Endometrial microvascular endothelial cells (primary cell): ENCODE measurements at regions not wholly inside any gene's neighbourhood (a gene's known extent, or its start where the extent isn't known, plus 50 kb on each side); places are given as distances from the start of the nearest gene placed in this dataset.
"Not testable (repeated sequence)": the region's sequence is repeated elsewhere in the genome, so short reads cannot be mapped to it uniquely, and the experiment has no call there.

Source experiments
- in situ Hi-C: cut with HindIII; loops from 2 replicates; pipeline ENCODE4 v1.10.0; 2017; ENCODE audit warnings: low sequenced_read_pairs, low pct_unique_long_range_greater_than_20kb; ENCODE audit errors: inconsistent ontology term

DNA sequence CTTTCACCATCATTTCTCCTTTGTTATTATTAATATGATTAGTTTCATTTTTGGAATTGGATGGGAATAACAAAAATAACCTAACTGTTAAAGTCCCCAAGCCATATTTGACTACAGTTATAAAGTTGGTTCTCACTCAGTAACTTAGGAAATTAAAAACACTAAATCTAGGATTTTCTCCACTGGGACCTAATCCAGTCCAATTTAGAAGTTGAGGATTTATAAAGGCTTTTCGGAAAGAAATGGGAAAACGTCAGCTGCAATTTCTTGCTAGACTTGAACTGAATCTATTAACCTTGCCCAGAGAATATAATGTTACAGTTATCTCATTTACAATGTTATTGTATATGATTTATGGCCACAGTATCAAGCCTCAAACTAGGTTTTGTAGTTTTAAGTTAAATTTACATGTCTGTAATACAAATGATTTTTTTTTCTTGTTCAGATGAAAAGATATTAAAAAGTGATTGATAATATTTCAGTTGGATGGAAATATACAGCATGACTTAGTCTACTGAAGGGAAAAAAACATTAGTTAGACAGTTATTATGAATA, 524.3 kb upstream of the GRAMD2B start:
- in situ Hi-C loops = no loop called here

DNA sequence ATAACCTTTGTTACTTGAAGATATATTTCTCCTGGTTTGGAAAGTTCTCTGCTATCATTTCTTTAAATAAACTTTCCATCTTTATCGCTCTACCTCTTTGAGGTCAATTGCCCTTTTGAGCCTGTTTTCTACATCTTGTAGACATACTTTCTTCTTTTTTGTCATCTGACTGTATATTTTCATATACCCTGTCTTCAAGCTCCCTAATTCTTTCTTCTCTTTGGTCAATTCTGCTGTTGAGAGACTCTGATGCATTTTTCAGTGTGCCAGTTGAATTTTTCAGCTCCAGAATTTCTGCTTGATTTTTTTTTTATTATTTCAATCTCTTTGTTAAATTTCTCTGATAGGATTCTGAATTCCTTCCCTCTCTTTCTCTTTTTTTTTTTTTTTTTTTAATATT, 511.2 kb upstream of the GRAMD2B start:
- in situ Hi-C loops = no loop called here

DNA sequence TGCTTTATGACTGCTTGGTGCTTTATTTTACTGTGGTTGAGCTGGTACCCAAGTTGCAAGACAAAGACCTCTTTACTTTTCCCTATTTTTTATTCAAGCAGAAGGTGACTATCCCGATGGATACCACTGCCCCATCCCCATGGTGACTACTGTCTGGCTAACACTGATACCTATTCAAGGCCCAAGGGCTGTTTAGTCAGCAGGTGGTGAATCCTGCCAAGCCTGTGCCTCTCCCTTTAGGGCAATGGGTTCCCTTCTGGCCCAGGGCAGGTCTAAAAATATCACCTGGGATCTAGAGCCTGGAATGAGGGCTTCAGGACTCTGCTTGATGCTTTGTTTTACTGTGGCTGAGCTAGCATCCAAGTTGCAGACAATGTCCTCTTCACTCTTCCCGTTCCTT, 510.0 kb upstream of the GRAMD2B start:
- in situ Hi-C loops = no loop called here

DNA sequence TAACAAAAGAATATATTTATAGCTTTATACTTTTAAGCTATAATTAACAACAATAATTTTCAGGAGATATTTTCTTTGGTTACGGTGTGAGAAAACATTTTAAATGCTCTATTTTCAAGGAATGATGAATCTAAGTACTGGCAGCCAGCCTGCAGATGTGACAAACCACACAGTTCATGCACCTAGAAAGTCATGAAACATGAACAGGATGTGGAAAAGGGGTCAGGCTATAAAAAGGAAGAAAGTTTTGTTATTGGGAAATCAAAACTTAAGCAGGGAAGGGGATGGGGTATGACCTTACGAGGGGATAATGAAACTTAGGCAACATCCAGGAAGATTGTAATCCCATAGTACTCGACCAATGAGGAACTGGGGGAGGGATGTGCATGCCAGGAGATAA, 508.7 kb upstream of the GRAMD2B start:
- in situ Hi-C loops = no loop called here

DNA sequence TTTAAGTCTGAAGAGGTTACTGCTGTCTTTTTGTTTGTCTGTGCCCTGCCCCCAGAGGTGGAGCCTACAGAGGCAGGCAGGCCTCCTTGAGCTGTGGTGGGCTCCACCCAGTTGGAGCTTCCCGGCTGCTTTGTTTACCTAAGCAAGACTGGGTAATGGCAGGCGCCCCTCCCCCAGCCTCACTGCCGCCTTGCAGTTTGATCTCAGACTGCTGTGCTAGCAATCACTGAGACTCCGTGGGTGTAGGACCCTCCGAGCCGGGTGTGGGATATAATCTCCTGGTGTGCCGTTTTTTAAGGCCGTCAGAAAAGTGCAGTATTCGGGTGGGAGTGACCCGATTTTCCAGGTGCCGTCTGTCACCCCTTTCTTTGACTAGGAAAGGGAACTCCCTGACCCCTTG, 499.3 kb upstream of the GRAMD2B start:
- in situ Hi-C loops = not testable (repeated sequence)

DNA sequence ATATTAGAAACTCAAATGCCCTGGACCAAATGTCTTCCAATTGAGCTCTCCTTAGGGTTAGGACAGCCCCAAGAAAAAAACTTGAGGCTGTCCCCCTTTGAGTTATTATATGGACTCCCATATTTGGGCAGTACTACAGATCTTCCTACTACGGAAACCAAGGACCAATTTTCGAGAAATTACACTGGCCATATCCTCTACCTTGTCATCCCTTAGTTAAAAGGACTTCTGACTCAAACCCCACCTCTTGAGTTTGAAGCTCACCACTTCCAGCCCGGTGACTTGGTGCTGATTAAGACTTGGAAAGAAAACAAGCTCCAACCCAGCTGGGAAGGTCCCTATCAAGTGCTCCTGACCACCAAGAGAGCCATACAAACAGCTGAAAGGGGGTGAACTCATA, 497.0 kb upstream of the GRAMD2B start:
- in situ Hi-C loops = no loop called here

DNA sequence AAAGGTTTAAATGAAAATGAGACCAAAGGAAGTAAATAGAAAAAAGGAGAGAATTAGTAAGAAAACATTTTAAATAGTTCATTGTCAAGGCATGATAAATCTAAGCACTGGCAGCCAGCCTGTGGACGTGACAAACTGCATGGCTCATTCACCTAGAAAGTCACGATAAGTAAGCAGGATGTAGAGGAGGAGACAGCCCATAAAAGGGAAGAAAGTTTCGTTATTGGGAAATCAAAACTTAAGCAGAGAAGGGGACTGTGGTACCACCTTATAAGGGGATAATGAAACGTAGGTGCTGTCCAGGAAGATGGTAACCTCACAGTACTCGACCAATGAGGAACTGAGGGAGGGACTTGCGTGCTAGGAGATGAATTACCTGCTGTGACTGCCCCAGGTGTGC, 494.5 kb upstream of the GRAMD2B start:
- in situ Hi-C loops = no loop called here

DNA sequence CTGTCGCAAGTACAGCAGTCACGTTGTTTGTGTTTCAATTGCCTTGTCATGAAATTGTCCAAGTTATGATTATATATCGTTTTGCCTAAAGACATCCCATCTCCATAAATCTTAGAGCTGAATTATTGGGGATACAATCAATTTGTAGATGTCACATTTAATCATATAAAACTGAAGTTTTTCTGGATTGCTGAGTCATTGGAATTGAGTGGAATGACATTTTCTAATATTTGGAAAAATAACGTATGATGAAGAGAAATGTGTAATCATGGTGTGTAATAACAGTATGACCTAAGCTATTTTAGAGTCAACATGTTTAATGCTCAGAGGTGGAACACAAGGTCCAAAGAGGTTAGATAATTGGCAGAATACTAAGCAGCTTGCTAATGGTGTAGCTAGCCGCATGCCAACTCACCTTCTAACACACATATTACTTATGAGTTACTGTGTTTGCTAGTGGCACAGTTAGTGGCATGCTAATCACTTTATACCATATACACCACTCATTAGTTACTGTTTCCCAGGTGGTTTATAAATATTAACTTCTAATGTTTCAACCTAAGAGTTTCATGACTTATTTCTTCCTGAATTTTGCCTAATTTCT, 473.1 kb upstream of the GRAMD2B start:
- in situ Hi-C loops = no loop called here

DNA sequence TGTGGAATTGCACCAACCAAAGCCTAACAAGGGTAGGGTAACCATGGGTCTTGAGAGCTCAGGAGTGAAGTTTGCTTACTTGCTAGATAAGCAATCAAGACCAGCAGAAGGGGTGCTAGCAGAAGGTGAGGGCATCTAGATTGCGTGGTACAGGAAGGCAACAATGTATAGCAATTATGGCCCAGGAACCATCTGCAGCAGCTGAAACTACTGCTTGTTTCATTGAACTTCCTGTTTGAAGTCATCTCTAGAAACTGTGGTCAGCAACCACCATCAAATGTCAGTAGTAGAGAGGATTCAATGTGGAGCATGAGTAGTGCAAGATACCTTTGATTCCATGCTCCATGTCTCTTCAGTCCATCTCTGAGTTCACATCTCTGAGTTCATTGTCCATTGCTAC, 462.1 kb upstream of the GRAMD2B start:
- in situ Hi-C loops = no loop called here

DNA sequence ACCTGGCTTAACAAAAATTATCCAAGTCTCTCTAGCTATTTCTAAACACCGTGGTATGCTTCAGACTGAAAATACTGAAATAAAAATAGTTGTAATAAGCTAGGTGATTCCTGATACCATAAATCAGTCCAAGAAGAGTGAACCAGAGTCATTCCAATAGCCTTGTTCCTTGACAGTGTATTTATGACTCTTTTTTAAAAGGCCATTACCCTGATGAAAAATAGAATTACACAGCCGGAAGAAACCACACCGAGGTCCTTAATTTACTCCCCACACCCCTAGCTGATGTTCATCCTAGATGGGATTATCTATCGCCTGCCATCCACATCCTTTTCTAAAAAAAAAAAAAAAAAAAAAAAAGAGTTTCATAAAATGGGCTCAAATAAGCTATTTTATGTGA, 457.6 kb upstream of the GRAMD2B start:
- in situ Hi-C loops = no loop called here

DNA sequence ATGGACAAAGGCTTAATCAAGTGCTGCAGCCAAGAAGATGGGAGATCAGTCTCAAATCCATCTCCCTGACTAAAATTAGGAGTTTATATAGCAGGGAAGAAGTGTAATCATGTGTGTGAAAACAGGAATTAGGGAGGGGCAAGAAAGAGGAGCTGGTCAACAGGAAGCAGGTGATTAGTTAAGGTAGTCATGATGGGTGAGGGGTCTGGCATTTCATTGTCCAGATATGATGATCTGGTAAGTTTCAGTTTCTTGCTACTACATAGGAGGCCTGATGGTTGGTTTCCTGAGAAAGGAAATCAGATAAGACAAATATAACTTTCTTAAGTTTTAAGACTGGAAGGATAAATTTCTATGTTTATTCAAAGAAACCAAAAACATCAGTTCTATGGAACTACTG, 455.6 kb upstream of the GRAMD2B start:
- in situ Hi-C loops = no loop called here

DNA sequence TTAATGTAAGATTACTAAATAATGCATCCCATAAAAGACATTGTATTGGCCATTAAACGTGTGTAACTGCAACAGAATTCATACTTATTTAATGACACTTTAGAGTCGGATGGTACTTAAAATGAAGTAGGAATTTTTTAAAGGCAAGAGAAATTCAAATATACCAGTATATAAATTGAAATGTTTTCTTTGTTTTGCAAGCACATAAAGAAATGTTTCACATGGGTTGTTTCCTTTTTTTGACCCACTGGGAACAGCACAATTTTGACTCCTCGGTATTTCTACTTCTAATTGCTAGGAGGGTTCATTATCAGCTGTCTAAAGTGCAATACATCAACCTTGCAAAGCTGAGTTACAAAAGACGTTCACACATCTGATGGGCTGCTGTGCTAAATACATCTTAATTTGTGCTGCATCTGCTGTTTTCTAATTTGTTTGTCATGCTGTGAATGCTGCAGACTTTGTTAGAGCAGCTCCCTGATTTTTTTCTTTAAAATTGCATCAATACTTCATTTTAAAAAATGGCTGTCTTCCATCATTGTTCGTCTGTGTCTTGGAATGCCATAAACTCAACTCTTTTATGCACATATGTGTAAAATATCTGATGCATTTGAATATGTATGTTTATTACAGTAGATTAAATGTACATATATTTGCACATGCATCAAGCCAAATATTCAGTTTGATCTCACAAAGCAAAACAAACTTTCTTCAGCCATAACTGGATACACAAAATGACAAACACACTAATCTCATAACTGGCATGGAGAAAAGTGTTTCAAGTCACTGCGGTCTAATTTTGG, 454.0 kb upstream of the GRAMD2B start:
- in situ Hi-C loops = no loop called here

DNA sequence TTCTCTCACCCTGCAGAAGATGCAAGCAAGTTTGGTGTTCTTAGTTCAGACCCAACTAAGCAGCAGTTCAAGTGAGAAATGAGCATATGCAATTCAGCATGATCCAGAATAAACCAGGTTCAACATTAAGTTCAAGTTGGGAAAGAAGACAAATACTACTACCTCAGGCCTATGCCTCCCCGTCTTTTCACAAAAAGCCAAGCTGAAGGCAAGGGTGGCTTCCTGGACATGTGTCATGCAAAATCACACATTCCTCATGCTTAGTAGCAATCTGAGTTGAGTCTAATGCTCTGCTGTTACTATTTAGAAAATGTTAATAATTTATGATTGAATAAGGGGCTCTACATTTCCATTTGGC, 453.4 kb upstream of the GRAMD2B start:
- in situ Hi-C loops = no loop called here

DNA sequence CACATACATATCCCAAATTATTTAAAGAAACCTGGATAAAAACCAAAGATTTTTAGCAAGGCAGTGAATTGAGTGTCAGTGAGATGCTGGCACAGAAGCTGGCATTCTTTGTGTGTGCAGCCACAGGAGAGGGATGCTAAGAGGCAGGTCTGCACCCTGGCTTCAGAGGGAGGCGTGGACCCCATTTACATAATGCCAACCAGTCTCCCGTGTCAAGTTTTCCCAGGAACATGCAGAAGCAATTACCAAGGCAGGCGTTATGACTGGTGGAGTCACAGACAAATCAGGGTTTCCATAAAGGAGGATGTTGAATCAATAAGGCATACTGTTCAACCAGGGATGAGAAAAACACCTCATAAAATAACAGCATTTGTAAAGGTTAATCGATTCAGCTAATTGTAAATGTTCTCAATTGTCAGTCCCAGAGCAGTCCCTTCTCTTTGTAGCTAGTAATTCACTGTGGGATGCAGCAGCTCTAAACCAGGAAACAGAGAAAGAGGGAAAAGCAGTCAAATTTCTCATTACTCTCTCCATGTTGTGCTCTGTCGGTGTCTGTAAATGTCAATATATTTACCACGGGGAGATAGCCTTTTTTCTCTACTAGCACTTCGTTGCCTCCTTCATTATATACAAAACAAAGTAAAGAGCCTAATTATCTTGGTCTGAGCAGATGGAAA, 452.4 kb upstream of the GRAMD2B start:
- in situ Hi-C loops = no loop called here

DNA sequence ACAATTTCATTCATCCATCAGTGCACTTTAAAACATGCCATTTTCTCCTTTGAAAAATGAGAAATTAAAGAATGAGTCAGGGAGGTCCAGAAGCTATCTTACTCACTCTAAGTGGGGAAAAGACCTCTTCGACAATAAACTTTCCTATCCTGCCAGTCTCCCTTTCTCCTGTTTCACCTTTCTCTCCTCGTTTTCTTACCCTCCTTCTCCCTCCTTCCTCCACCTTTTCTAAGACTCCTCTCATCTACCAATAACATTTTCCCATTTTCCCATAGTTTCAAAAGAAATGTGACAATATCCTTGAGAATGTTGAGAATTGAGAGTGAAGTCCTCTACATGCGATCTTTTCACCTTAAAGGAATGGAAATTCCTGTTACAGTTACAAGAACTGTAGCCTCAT, 450.5 kb upstream of the GRAMD2B start:
- in situ Hi-C loops = no loop called here

DNA sequence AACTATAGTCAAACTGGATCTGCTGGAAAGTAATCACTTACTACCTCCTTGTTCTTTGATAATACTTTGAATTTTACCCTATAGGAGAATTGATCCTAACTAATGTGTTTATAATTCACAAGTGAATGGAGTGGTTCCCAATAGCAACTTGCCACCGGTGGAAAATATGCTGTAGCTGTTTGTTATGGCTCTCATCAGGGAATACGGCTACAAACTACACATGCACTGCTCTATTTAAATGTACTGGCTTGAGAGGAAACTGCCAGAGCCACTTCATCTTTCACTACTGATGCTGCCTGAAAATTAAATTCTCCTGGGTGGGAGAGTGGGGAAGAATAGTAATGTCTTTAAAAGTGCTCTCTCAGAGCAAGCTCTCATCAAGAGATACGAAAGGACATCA, 448.5 kb upstream of the GRAMD2B start:
- in situ Hi-C loops = no loop called here

DNA sequence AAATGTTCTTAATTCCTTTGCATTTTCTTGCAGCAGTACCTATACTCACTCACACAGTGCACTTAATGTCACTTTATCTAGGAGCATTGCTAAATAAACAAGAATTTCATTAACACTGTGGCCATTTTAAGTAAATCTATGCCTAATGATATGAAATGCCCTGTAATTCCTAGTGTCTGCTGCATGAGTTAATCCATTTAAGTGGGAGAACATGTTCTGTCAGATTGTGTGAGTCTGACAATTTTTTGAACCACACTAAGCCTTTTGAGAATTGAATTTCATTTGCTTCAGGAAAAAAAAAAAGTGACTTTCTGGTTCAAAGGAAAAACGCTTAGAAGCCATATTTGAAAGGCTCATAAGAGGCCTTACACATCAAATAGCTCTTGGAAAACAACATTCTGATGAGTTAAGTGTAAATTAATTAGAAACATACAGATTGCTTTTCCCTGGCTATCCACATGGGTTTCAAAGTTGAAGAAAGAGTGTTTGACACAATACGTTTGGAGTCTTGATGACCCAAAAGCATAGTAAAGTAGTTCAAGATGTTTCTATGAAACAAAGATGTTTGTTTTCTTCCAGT, 446.7 kb upstream of the GRAMD2B start:
- in situ Hi-C loops = no loop called here

DNA sequence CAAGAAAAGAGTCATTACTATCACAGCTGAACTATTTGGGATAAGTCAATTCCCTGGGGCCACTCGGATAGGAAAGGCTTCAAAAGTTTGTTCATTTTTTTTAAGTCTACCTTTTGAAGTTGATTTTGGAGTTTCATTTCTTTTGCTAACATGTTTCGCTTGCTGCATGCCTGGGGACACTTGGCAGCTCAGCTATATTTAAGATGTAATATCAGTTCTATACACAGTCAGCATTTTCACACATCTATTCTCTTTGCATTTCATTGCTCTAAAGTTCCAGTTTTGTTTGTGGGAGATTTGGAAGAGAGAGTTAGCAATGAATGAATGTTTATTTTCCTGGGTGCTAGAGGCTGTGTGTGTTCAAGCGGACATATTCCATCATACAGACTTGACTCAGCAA, 445.2 kb upstream of the GRAMD2B start:
- in situ Hi-C loops = no loop called here

DNA sequence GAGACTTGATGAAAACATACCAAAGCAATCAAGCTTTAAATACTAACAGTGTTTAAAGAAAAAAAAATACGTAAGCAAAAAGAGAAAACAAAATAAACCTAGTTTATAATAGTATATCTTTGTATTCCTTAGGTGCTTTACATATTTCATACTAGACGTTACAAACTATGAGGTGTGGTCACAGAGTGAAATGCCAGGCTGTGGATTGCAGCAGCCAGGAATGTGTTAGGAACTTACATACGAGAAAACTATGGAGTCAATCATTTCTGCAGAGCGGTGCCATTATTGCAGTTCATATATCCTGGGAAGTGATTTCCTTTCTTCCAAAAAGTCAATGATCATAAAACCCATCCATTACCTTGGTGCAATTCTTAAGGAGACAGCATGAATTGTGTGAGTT, 443.6 kb upstream of the GRAMD2B start:
- in situ Hi-C loops = no loop called here

DNA sequence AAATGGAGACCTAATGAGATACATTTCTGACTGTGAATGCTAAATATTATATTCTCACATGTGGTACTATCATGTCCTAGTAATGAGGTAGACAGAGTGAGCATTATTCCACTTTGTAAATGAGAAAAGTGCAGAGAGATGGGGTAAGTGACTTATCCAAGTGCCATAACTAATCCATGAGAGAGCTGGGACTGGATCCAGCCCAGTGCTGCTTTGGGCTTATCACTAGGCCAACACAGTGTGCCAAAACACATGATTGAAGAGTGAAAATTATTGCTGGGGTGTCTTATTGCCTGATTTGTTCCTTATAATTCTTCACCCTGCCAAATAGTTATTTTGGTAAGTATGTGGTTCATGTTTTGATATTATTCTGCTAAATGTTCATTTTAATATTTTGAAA, 442.2 kb upstream of the GRAMD2B start:
- in situ Hi-C loops = no loop called here
